ENCODE measurements at regions not wholly inside any gene's neighbourhood (a gene's known extent, or its start where the extent isn't known, plus 50 kb on each side); places are given as distances from the start of the nearest gene placed in this dataset.
"Not testable (repeated sequence)": the region's sequence is repeated elsewhere in the genome, so short reads cannot be mapped to it uniquely, and the experiment has no call there.

DNA sequence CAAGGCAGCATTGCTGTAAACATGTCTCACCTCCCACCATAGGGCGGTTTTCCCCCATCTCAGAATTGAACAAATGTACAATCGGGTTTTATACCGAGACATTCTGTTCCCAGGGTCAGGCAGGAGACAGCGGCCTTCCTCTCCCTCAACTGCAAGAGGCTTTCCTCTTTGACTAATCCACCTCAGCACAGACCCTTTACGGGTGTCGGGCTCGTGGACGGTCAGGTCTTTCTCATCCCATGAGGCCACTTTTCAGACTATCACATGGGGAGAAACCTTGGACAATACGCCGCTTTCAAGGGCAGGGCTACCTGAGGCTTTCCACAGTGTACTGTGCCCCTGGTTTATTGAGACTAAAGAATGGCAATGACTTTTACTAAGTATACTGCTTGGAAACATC is 57.7 kb upstream of the CCZ1B start:
- TF ChIP-seq, protein P1, sequence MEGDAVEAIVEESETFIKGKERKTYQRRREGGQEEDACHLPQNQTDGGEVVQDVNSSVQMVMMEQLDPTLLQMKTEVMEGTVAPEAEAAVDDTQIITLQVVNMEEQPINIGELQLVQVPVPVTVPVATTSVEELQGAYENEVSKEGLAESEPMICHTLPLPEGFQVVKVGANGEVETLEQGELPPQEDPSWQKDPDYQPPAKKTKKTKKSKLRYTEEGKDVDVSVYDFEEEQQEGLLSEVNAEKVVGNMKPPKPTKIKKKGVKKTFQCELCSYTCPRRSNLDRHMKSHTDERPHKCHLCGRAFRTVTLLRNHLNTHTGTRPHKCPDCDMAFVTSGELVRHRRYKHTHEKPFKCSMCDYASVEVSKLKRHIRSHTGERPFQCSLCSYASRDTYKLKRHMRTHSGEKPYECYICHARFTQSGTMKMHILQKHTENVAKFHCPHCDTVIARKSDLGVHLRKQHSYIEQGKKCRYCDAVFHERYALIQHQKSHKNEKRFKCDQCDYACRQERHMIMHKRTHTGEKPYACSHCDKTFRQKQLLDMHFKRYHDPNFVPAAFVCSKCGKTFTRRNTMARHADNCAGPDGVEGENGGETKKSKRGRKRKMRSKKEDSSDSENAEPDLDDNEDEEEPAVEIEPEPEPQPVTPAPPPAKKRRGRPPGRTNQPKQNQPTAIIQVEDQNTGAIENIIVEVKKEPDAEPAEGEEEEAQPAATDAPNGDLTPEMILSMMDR (IDR thresholded peaks at IDR 0.05), result not testable (repeated sequence)
- TF ChIP-seq POLR2A (IDR thresholded peaks at IDR 0.05), result not testable (repeated sequence)

Measured in adrenal gland (tissue), 5 donors.